ENCODE measurements at regions not wholly inside any gene's neighbourhood (a gene's known extent, or its start where the extent isn't known, plus 50 kb on each side); places are given as distances from the start of the nearest gene placed in this dataset.

- no peaks in the 10 kb centered on the region for H3K9me3 ChIP-seq (ENCODE audit: control insufficient read depth, insufficient read depth, low read depth, low read length)
- no peaks in the 10 kb centered on the region for H3K36me3 ChIP-seq (ENCODE audit: control insufficient read depth, insufficient read depth, low read length)
- H3K27ac ChIP-seq (ENCODE audit: low read depth, low read length): no peak overlapping the region
Observed at GRCh38 chr6:22801831-22802230, 232.5 kb downstream of the HDGFL1 start.

GRCh38 chr6:22804620-22805261 is 235.4 kb downstream of the HDGFL1 start:
- no peaks in the 10 kb centered on the region for H3K36me3 ChIP-seq (ENCODE audit: control insufficient read depth, insufficient read depth, low read length)
- peaks cover 8% of the 10 kb centered on the region; the same call in 1 of the 2 replicates for H3K4me1 ChIP-seq (ENCODE audit: control insufficient read depth, insufficient read depth, low read length)

More at GRCh38 chr6:22801831-22802230, 232.5 kb downstream of the HDGFL1 start:
- Histone ChIP-seq H3K27me3 (ENCODE audit: control insufficient read depth, insufficient read depth, low read length) (no peaks in the 10 kb centered on the region), H3K9ac (ENCODE audit: low read length) (no peak overlapping the region), H3K4me1 (ENCODE audit: control insufficient read depth, insufficient read depth, low read length) (no peaks in the 10 kb centered on the region), H3K4me3 (ENCODE audit: low read depth, low read length) (no peak overlapping the region)

GRCh38 chr6:22807261-22807660 is 237.9 kb downstream of the HDGFL1 start:
- H3K36me3 ChIP-seq (ENCODE audit: control insufficient read depth, insufficient read depth, low read length): no peaks in the 10 kb centered on the region
- H3K9me3 ChIP-seq (ENCODE audit: control insufficient read depth, insufficient read depth, low read depth, low read length): no peaks in the 10 kb centered on the region
- H3K27ac ChIP-seq (ENCODE audit: low read depth, low read length): no peak overlapping the region
- H3K4me3 ChIP-seq (ENCODE audit: low read depth, low read length): no peak overlapping the region
- H3K9ac ChIP-seq (ENCODE audit: low read length): no peak overlapping the region
- H3K27me3 ChIP-seq (ENCODE audit: control insufficient read depth, insufficient read depth, low read length): no peaks in the 10 kb centered on the region
- H3K4me1 ChIP-seq (ENCODE audit: control insufficient read depth, insufficient read depth, low read length): peaks cover 8% of the 10 kb centered on the region; the same call in 1 of the 2 replicates

More at GRCh38 chr6:22804620-22805261, 235.4 kb downstream of the HDGFL1 start:
- no peak overlapping the region for H3K4me3 ChIP-seq (ENCODE audit: low read depth, low read length)
- no peak overlapping the region for H3K27ac ChIP-seq (ENCODE audit: low read depth, low read length)
- H3K9ac ChIP-seq (ENCODE audit: low read length): no peak overlapping the region
- H3K27me3 ChIP-seq (ENCODE audit: control insufficient read depth, insufficient read depth, low read length): no peaks in the 10 kb centered on the region
- no peaks in the 10 kb centered on the region for H3K9me3 ChIP-seq (ENCODE audit: control insufficient read depth, insufficient read depth, low read depth, low read length)

- H3K4me3 ChIP-seq (ENCODE audit: low read depth, low read length): no peak overlapping the region
- H3K27me3 ChIP-seq (ENCODE audit: control insufficient read depth, insufficient read depth, low read length): no peaks in the 10 kb centered on the region
- peaks cover 8% of the 10 kb centered on the region; the same call in 1 of the 2 replicates for H3K4me1 ChIP-seq (ENCODE audit: control insufficient read depth, insufficient read depth, low read length)
- no peak overlapping the region for H3K27ac ChIP-seq (ENCODE audit: low read depth, low read length)
- H3K36me3 ChIP-seq (ENCODE audit: control insufficient read depth, insufficient read depth, low read length): no peaks in the 10 kb centered on the region
- H3K9me3 ChIP-seq (ENCODE audit: control insufficient read depth, insufficient read depth, low read depth, low read length): no peaks in the 10 kb centered on the region
- H3K9ac ChIP-seq (ENCODE audit: low read length): no peak overlapping the region
Observed at GRCh38 chr6:22807818-22808217, 238.5 kb downstream of the HDGFL1 start.

GRCh38 chr6:22808466-22808865 is 239.1 kb downstream of the HDGFL1 start:
- Histone ChIP-seq H3K4me1 (ENCODE audit: control insufficient read depth, insufficient read depth, low read length) (peaks cover 8% of the 10 kb centered on the region; the same call in 1 of the 2 replicates), H3K9ac (ENCODE audit: low read length) (no peak overlapping the region), H3K27ac (ENCODE audit: low read depth, low read length) (no peak overlapping the region), H3K27me3 (ENCODE audit: control insufficient read depth, insufficient read depth, low read length) (no peaks in the 10 kb centered on the region), H3K36me3 (ENCODE audit: control insufficient read depth, insufficient read depth, low read length) (no peaks in the 10 kb centered on the region), H3K4me3 (ENCODE audit: low read depth, low read length) (no peak overlapping the region), H3K9me3 (ENCODE audit: control insufficient read depth, insufficient read depth, low read depth, low read length) (no peaks in the 10 kb centered on the region)

- Histone ChIP-seq H3K36me3 (ENCODE audit: control insufficient read depth, insufficient read depth, low read length) (no peaks in the 10 kb centered on the region), H3K4me3 (ENCODE audit: low read depth, low read length) (no peak overlapping the region), H3K27ac (ENCODE audit: low read depth, low read length) (no peak overlapping the region), H3K9ac (ENCODE audit: low read length) (no peak overlapping the region), H3K4me1 (ENCODE audit: control insufficient read depth, insufficient read depth, low read length) (peaks cover 8% of the 10 kb centered on the region; the same call in 1 of the 2 replicates), H3K9me3 (ENCODE audit: control insufficient read depth, insufficient read depth, low read depth, low read length) (no peaks in the 10 kb centered on the region), H3K27me3 (ENCODE audit: control insufficient read depth, insufficient read depth, low read length) (no peaks in the 10 kb centered on the region)
Observed at GRCh38 chr6:22809370-22809769, 240.0 kb downstream of the HDGFL1 start.

- Histone ChIP-seq H3K9me3 (ENCODE audit: control insufficient read depth, insufficient read depth, low read depth, low read length) (no peaks in the 10 kb centered on the region), H3K36me3 (ENCODE audit: control insufficient read depth, insufficient read depth, low read length) (no peaks in the 10 kb centered on the region), H3K27me3 (ENCODE audit: control insufficient read depth, insufficient read depth, low read length) (no peaks in the 10 kb centered on the region), H3K9ac (ENCODE audit: low read length) (no peak overlapping the region), H3K27ac (ENCODE audit: low read depth, low read length) (no peak overlapping the region), H3K4me1 (ENCODE audit: control insufficient read depth, insufficient read depth, low read length) (no peaks in the 10 kb centered on the region), H3K4me3 (ENCODE audit: low read depth, low read length) (no peak overlapping the region)
Observed at GRCh38 chr6:22819209-22819608, 249.8 kb downstream of the HDGFL1 start.

GRCh38 chr6:22821664-22822320 is 252.4 kb downstream of the HDGFL1 start:
- no peak overlapping the region for H3K27ac ChIP-seq (ENCODE audit: low read depth, low read length)
- H3K27me3 ChIP-seq (ENCODE audit: control insufficient read depth, insufficient read depth, low read length): no peaks in the 10 kb centered on the region

GRCh38 chr6:22825210-22825609 is 255.8 kb downstream of the HDGFL1 start:
- Histone ChIP-seq H3K36me3 (ENCODE audit: control insufficient read depth, insufficient read depth, low read length) (no peaks in the 10 kb centered on the region), H3K9ac (ENCODE audit: low read length) (no peak overlapping the region), H3K4me3 (ENCODE audit: low read depth, low read length) (no peak overlapping the region), H3K9me3 (ENCODE audit: control insufficient read depth, insufficient read depth, low read depth, low read length) (no peaks in the 10 kb centered on the region), H3K4me1 (ENCODE audit: control insufficient read depth, insufficient read depth, low read length) (peaks cover 18% of the 10 kb centered on the region), H3K27me3 (ENCODE audit: control insufficient read depth, insufficient read depth, low read length) (no peaks in the 10 kb centered on the region), H3K27ac (ENCODE audit: low read depth, low read length) (no peak overlapping the region)

More at GRCh38 chr6:22821664-22822320, 252.4 kb downstream of the HDGFL1 start:
- H3K4me1 ChIP-seq (ENCODE audit: control insufficient read depth, insufficient read depth, low read length): no peaks in the 10 kb centered on the region
- no peaks in the 10 kb centered on the region for H3K36me3 ChIP-seq (ENCODE audit: control insufficient read depth, insufficient read depth, low read length)
- no peak overlapping the region for H3K9ac ChIP-seq (ENCODE audit: low read length)
- no peak overlapping the region for H3K4me3 ChIP-seq (ENCODE audit: low read depth, low read length)
- H3K9me3 ChIP-seq (ENCODE audit: control insufficient read depth, insufficient read depth, low read depth, low read length): no peaks in the 10 kb centered on the region

- H3K4me1 ChIP-seq (ENCODE audit: control insufficient read depth, insufficient read depth, low read length): peaks cover 18% of the 10 kb centered on the region
- H3K4me3 ChIP-seq (ENCODE audit: low read depth, low read length): no peak overlapping the region
- H3K9me3 ChIP-seq (ENCODE audit: control insufficient read depth, insufficient read depth, low read depth, low read length): peaks cover 3% of the 10 kb centered on the region; the same call in 1 of the 2 replicates
- no peaks in the 10 kb centered on the region for H3K27me3 ChIP-seq (ENCODE audit: control insufficient read depth, insufficient read depth, low read length)
- no peaks in the 10 kb centered on the region for H3K36me3 ChIP-seq (ENCODE audit: control insufficient read depth, insufficient read depth, low read length)
- H3K9ac ChIP-seq (ENCODE audit: low read length): no peak overlapping the region
- no peak overlapping the region for H3K27ac ChIP-seq (ENCODE audit: low read depth, low read length)
Observed at GRCh38 chr6:22826961-22827360, 257.6 kb downstream of the HDGFL1 start.

GRCh38 chr6:22827760-22828159 is 258.4 kb downstream of the HDGFL1 start:
- peaks cover 18% of the 10 kb centered on the region for H3K4me1 ChIP-seq (ENCODE audit: control insufficient read depth, insufficient read depth, low read length)
- no peak overlapping the region for H3K9ac ChIP-seq (ENCODE audit: low read length)
- no peaks in the 10 kb centered on the region for H3K27me3 ChIP-seq (ENCODE audit: control insufficient read depth, insufficient read depth, low read length)
- H3K9me3 ChIP-seq (ENCODE audit: control insufficient read depth, insufficient read depth, low read depth, low read length): peaks cover 3% of the 10 kb centered on the region; the same call in 1 of the 2 replicates
- peak overlapping the region; percentile 88; the same call in 1 of the 2 replicates for H3K27ac ChIP-seq (ENCODE audit: low read depth, low read length)
- H3K4me3 ChIP-seq (ENCODE audit: low read depth, low read length): no peak overlapping the region
- H3K36me3 ChIP-seq (ENCODE audit: control insufficient read depth, insufficient read depth, low read length): no peaks in the 10 kb centered on the region

Data from HUES6 (cell line).